ENCODE measurements at regions not wholly inside any gene's neighbourhood (a gene's known extent, or its start where the extent isn't known, plus 50 kb on each side); places are given as distances from the start of the nearest gene placed in this dataset.
"Not testable (repeated sequence)": the region's sequence is repeated elsewhere in the genome, so short reads cannot be mapped to it uniquely, and the experiment has no call there.

- not testable (repeated sequence) for DNase-seq
Measured at GRCh38 chr6:86872810-86873209, 64.5 kb upstream of the HTR1E start.

DNA sequence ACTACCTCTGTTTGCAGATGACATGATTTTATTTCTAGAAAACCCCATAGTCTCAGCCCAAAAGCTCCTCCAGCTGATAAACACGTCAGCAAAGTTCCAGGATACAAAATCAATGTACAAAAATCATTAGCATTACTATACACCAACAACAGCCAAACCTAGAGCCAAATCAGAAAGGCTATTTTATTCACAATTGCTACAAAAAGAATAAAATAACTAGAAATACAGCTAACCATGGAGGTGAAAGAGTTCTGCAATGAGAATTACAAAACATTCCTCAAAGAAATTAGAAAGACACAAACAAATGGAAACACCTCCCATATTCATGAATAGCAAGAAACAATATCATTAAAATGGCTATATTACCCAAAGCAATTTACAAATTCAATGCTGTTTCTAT is 65.6 kb upstream of the HTR1E start:
- DNase-seq, result no peak

- no peak for DNase-seq
Measured at GRCh38 chr6:86869500-86869899, 67.8 kb upstream of the HTR1E start.

- DNase-seq, result no peak
Measured at GRCh38 chr6:86859513-86859912, 77.8 kb upstream of the HTR1E start.

DNA sequence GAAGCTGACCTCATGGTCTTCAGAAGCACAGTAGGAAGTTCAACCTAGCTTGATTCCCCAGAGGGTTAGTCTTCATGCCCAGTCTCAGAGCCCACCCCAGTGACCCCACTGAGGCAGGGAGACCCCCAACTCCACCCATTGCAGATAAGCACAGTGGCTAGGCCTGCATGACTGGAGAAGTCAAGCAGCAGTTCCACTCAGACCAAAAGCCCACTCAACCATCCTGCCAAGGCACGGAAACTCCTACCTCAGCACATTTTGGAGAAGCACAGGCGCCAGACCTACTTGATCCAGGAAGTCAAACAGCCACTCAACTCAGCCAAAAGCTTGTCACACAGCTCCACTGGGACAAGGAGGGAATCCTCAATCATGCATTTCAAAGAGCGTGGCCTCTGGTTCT is 78.4 kb upstream of the HTR1E start:
- DNase-seq, result no peak

GRCh38 chr6:86857783-86858182 is 79.5 kb upstream of the HTR1E start:
- DNase-seq, result no peak

GRCh38 chr6:86856937-86857563 is 80.3 kb upstream of the HTR1E start:
- no peak for DNase-seq

- no peak for DNase-seq
Measured at GRCh38 chr6:86856379-86856778, 80.9 kb upstream of the HTR1E start.

GRCh38 chr6:86848986-86849385 is 88.3 kb upstream of the HTR1E start:
- no peak for DNase-seq

DNA sequence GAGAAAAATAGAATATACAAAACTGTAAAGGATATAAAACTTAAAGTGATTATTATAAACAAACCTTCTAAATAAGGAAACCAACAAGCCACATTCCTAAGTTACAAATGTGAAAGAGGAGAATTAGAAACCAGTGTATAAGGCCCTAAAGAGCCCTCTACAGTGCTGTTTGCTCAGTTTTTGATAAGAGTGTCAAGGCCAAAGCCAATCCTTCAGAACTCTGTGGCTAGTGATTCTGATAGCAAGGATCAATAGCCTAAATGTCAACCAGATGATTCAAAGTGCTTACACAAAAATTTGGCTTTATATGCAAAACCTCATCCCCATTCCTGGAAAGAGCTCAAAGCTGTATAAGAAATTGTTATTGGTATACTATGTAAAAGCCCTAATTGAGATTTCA is 104.6 kb upstream of the HTR1E start:
- no peak for DNase-seq

DNA sequence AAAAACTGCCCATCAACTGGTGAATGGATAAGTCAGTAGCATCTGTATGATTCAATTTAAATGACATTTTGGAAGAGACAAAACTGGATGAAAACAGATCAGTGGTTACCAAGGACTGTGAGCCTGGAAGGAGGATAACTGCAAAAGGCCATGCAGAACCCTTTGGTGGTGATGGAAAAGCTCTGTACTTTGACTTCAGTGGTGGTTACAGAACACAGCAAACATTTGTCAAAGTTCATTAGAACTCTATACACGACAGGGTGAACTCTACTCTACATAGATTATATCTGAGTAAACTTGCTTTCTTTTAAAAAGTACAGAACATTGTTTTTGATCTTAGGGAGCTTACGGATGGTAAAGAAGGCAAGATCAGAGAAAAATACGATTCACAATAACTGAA is 111.9 kb upstream of the HTR1E start:
- DNase-seq, result no peak

GRCh38 chr6:86822747-86823146 is 114.6 kb upstream of the HTR1E start:
- DNase-seq, result no peak

GRCh38 chr6:86820750-86821149 is 116.6 kb upstream of the HTR1E start:
- no peak for DNase-seq

GRCh38 chr6:86793649-86794048 is 143.7 kb upstream of the HTR1E start:
- DNase-seq, result no peak

DNA sequence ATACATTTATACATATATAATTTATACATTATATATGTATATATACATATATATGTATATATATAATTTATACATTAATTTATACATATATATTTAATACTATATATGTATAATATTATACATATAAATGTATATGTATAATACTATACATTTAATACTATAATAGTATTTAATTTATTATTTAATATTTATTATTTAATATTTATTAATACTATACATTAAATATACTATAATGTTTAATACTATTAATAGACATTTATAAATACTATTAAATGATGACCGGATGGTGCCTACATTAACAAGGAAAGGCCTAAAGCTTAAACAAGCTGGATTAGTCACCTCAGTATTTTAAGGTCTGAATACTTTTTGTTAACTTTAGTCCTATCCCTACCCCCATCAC is 145.9 kb upstream of the HTR1E start:
- no peak for DNase-seq

DNA sequence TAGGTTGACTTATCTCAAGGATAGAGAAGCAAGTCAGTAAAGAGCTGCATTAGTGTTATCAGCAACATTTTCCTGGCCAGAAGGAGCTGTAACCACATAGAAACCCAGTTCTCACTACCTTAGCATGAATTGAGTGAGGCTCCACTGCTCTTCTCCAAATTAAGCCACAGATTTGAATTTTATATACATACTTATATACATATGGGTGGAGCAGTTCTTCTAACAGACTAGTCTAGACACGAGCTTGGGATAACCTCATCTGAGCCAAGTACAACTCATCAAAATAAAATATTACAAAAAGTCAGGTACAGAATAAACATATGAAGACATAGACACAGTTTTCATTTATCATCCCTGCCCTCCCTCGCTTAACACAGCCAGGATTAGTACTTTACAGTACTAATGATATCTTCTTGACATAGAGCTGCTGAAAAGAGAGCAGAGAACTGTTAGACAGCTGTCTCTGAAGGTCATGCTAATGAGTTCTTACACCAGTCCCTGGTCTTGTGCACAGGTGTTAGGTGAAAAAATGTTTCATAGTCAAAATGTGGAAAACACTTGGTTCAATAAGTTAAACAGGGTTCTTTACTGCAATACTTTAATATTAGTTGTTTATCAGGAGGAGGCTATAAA is 147.4 kb upstream of the HTR1E start:
- DNase-seq, result no peak

GRCh38 chr6:86782328-86782727 is 155.0 kb upstream of the HTR1E start:
- no peak for DNase-seq

DNA sequence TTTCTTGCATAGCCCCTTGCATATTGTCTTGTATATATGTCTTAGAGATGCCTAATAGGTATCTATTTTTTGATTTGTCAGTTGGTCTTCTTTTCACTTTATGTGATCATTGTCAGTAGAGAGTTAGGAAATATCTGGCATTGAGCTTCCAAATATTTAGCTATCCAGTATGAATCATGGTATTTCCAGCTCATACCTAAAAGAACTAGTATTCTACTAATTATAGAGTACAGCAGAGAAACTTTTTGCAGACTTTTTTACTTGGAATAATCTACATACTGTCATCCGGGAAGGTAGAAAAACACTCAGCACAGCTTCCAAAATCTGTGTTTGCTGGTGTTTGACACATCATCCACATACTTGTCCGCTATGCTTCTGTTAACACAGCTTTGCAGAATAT is 156.4 kb upstream of the HTR1E start:
- DNase-seq, result no peak

GRCh38 chr6:86775893-86776292 is 161.4 kb upstream of the HTR1E start:
- no peak for DNase-seq

DNA sequence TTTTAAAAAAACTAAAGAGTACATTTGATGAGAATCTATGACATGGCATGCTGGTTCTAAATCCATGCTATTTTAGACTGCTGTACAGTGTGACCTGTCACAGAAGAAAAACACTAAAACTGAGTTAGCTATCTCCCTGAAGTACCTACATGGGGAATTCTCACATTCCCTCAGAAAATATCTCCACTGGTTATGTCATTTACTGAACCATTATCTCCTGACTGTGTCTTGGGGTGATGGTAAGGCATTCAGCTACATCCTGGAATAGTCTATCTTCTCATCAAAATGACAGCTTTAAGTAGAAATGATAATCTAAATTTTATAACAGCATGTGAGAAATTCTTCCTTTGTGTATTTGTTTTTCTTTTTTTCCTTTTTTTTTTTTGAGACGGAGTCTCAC is 172.1 kb upstream of the HTR1E start:
- no peak for DNase-seq

DNA sequence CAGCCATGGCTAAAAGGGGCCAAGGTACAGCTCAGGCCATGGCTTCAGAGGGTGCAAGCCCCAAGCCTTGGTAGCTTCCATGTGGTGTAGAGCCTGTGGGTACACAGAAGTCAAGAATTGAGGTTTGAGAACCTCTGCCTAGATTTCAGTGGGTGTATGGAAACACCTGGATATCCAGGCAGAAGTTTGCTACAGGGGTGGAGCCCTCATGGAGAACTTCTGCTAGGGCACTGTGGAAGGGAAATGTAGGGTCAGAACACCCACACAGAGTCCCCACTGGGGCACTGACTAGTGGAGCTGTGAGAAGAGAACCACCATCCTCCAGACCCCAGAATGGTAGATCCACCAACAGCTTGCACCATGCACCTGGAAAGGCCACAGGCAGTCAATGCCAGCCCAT is 177.4 kb upstream of the HTR1E start:
- not testable (repeated sequence) for DNase-seq

GRCh38 chr6:86756640-86757229 is 180.6 kb upstream of the HTR1E start:
- no peak for DNase-seq

- no peak for DNase-seq
Measured at GRCh38 chr6:86744048-86744447, 193.3 kb upstream of the HTR1E start.

- DNase-seq, result no peak
Measured at GRCh38 chr6:86738078-86738477, 199.2 kb upstream of the HTR1E start.

DNA sequence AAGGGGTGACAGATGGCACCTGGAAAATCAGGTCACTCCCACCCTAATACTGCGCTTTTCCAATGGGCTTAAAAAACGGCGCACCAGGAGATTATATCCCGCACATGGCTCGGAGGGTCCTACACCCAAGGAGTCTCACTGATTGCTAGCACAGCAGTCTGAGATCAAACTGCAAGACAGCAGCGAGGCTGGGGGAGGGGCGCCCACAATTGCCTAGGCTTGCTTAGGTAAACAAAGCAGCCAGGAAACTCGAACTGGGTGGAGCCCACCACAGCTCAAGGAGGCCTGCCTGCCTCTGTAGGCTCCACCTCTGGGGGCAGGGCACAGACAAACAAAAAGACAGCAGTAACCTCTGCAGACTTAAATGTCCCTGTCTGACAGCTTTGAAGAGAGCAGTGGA is 205.7 kb upstream of the HTR1E start:
- not testable (repeated sequence) for DNase-seq

Data from COR-L47 (cell line).